Stimulated activated CD8-positive, alpha-beta memory T cell treated with anti-CD3 and anti-CD28 coated beads, Interleukin-15, amount 100 ng/mL, for 24 hours (primary cell): ENCODE measurements at regions not wholly inside any gene's neighbourhood (a gene's known extent, or its start where the extent isn't known, plus 50 kb on each side); places are given as distances from the start of the nearest gene placed in this dataset.

Experiments
- DNase-seq: peaks from one replicate; pipeline ENCODE4 v3.0.0-alpha.2; 2020; ENCODE audit warnings: low read depth

DNA sequence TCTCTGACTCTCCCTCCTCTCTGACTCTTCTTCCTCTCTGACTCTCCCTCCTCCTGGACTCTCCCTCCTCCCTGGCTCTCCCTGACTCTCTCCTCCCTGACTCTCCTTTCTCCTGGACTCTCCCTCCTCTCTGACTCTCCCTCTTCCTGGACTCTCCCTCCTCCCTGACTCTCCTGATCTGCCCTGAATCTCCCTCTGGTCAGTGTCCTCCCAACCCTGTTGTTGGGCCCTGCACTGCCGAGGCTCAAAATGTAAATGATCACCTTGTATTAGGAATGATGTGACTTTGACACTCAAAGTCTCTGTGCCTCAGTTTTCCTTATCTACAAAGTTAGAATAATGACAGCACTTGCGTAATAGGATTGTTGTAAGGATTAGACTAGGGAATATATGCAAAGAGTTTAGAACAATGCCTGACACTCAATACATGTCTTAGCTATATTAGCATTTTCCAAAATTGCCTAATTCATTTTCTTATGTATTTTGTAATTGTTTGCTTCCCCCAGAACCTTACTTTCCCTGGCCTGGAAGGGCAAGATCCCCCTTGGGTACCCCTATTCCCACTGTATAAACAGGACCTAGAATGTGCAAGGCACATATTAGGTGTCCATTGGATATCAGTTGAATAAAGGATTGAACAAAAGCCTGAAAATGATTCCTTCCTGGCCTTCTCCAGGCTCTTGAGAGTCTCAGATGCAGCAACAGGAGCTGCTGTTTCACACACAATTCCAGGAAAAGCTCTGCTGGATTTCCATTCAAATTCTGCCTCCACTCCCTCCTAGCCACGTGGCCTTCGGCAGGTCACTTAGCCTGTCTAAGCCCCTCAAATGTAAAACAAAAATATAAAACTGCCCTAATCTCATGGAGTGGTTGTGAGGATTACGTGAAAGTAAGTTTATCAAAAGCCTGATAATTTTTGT, 170.1 kb downstream of the INHBB start:
- no peak for DNase-seq

GRCh38 chr2:120516679-120517314, 170.9 kb downstream of the INHBB start:
- DNase-seq: no peak

DNA sequence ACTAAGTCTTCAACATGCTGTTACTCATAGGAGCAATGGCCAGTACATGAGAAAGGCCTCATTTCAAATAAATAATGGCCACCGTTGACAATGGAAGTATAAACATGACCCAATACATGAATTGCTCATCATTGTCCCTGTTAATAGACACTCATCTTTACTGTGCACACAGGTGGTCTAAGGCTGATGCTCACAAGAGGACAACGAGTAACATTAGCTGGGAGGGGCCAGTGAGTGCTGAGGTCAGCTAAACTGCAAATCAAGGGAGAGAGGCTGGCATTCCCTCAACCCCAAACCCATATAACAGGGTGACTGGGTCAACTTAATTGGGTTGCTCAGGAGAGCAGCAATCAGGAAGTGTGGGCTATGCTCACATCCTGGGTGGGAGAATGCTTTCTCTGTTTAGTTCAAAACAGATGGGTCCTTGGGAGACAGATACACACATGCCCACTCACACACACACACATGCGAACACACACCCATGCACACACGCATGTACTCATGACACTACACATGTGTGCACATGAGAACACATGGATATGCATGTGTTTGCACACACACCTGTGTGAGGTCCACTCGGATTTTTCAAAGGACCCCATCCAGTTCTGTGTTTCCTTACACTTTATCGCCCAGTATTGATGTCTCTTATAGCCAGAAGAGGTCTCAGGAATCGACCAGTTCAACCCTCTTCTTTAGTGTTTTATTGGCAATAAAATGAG, 172.0 kb downstream of the INHBB start:
- DNase-seq: no peak

- DNase-seq: no peak
These were observed 172.9 kb downstream of the INHBB start for GRCh38 chr2:120518819-120519218.

DNA sequence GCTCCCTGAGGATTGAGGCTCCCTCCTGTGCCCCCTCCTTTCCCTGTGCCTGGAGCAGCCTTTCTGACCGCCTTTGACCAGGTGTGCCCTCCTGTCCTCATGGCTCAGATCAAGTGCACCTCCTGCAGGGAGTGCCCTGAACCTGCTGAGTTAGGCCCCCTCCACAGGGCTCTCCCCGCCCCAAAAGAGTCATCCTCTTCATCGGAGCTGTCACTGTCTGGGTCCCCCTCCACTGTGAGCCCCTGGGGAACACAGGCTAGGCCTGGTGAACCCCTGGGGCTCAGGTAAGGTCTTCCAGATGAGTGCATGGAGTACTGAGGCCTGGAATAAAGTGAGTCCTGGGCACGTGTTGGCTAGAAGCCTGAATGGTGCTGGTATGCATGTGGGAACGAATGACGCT, 173.5 kb downstream of the INHBB start:
- DNase-seq: no peak

DNA sequence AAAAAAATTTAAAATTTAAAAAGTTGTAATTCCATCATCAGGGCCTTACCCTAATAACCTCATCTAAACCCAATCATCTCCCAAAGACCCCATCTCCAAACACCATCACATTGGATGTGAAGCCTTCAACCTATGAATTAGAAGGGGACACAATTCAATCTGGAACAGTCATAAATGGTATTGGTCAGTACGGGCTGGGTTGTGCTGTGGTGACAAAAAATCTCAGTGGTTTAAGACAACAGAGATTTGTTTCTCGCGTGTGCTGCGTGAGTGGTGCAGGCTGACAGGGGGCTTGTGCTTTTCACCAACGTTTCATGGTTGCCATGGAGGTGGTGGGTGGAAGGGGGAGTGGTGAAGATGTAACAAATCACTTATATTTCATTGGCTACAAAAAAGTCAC, 174.5 kb downstream of the INHBB start:
- DNase-seq: no peak

DNA sequence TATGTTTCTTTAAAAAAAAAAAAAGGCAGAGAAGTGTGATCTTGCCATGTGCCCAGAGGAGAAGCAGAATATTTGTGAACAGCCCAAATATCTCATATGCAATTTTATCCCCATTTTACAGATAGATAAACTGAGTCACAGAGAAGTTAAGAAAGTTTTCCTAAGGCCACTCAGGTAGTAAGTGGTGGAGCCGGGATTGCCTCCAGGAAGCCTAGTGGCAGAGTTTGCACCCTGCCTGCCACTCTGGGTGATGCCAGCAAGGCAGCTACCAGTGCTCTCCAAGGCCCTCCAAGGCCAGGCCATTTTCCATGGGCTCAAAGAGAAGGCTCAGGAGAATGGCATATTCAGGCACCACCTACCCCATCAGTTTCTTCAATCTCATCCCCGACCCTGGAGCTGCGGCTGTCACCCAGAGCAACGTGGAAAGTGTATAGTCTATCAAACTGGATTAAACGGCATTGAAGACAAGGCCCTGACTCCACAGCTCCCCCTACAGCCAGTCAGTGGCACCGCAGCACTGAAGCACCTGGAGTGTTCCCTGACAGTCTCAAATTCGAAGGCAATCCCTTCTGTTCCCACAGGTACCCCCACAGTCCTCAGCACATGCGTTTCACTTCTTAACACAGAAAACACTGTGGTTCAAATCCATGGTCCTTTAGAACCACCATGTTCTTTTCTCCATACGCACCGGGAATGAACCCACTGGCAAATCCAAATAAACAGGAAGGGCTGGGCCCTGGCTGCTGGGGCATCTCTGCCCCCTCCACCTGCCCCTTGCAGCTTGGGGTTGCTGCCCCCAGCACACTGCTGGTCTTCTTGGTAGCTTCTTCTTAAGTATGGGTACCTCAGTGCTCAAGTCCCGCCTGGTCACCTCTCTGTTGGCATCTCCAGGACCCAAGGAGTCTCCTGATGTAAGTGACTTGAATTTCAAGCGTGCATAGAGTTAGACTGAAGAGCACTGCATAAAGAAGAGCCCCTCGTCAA, 175.3 kb downstream of the INHBB start:
- no peak for DNase-seq

- no peak for DNase-seq
These were observed 176.3 kb downstream of the INHBB start for GRCh38 chr2:120522151-120522751.

DNA sequence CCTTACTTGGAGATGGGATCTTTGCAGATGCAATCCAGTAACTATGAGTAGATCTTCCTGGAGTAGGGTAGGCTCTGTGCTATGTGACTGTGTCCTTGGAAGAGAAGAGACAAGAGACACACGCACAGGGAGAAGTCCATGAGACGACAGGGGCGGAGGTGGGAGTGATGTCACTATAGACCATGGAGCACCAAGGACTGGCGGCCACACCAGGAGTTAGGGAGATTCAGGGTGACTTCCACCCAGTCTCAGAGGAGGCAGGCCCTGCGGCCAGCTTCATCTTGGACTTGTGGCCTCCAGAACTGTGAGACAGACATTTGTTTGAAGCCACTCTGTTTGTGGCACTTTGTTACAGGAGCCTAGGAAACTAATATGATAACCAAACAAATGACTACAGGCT, 177.8 kb downstream of the INHBB start:
- no peak for DNase-seq

DNA sequence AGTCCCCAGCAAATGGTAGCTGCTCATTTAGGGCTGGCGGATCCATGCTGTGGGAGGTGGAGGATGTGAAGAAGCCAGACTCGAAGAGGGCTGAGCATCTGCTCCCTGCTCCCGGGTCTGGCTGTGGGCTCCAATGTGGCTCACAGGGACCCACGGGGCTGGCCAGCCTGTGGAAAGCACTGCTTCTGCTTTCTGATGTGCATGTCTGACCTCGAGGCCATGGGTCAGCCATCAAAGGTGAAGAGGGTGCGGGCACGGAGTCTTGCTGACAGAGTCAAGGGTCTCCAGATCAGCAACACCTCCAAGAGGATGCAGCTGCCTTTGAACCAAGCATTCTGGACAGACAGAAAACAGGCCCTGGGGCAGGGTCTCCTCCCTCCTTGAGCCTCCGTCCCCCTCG, 178.2 kb downstream of the INHBB start:
- DNase-seq: no peak

DNA sequence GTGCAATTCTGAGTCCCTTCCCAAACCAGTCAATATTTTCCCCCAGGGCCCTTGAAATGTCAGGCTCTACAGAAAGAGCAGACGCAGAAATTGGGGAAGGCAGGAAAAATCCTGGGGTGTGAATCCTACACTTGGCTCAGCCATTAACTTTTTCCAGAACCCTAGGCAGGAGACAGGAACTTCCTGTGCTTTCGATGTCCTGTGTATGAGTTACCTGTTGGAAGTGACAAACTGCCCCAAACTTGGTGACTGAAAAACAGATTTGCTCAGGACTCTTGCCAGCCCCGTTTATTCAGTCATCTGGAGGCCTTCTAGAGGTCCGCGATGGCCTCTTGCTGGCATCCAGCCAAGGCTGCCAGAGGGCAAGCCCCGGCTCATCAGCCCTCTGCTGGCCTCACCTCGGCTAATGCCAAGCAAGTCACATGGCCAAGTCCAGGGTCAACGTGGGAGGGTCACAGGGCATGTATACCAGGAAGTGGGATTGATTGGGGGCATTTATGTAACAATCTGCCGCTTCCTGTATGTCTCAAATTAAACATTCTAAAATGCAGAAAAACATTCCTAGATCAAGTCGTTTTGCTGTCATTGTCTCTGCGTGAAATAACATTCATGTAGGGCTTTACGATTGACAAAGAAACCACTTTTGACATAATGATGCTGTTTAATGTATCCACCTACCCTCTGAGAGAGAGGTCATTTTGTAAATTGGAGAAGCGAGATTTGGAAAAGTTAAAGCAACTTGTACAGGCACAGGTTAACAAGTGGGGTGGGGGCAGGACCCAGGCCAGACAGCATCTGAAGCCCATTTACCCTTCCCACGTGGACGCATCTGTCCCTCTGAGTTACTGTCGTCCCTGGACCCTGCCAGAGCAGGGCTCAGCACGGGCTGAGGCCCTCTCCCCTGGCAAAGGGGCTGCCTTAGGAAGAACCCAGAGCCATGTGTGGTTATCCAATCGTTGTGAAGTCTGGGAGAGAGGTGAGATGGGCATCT, 179.4 kb downstream of the INHBB start:
- DNase-seq: no peak

- DNase-seq: no peak
These were observed 180.2 kb downstream of the INHBB start for GRCh38 chr2:120526047-120526562.

GRCh38 chr2:120526997-120527945, 181.3 kb downstream of the INHBB start:
- DNase-seq: no peak

GRCh38 chr2:120528051-120528692, 182.2 kb downstream of the INHBB start:
- DNase-seq: no peak

GRCh38 chr2:120528693-120529076, 182.7 kb downstream of the INHBB start:
- DNase-seq: no peak

- no peak for DNase-seq
These were observed 184.8 kb downstream of the INHBB start for GRCh38 chr2:120530781-120531180.

DNA sequence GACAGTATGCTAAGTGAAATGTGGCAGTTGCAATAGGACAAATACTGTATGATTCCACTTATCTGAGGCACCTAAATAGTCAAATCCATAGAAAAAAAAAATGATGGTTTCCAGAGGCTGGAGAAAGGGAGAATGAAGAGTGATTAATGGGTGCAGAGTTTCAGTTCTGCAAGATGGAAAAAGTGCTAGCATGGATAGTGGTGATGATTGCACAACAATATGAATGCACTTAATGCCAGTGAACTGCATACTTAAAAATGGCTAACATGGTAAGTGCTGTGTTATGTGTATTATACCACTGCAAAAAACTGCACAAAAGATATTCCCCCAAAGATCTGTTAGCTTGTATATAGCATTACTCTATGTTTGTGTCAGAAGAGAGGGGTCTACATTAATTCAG, 185.4 kb downstream of the INHBB start:
- no peak for DNase-seq
